ENCODE measurements at regions not wholly inside any gene's neighbourhood (a gene's known extent, or its start where the extent isn't known, plus 50 kb on each side); places are given as distances from the start of the nearest gene placed in this dataset.

- TF ChIP-seq CTCF (IDR thresholded peaks at IDR 0.05) = no peak
- no peak for TF ChIP-seq POLR2A (IDR thresholded peaks at IDR 0.05)
Measured at GRCh38 chr18:61123309-61123708, 209.9 kb upstream of the CDH20 start.
